Esophagus squamous epithelium (tissue), 5 donors: ENCODE measurements at regions not wholly inside any gene's neighbourhood (a gene's known extent, or its start where the extent isn't known, plus 50 kb on each side); places are given as distances from the start of the nearest gene placed in this dataset.

ENCODE experiments used
- DNase-seq: peaks from one replicate; lab custom pipeline; 2025; lab: John Stamatoyannopoulos, UW
- H3K27ac ChIP-seq, 4 donors: fragments of 200-600 bp; sonication (generic); one replicate each; pipeline ENCODE4 v1.5.1; 2016 to 2019; ENCODE audit warnings: mild to moderate bottlenecking in 1 of 4
- H3K27me3 ChIP-seq, 4 donors: fragments of 200-600 bp; sonication (generic); 1 replicate in 3 of 4; 2 replicates in 1 of 4; pipeline versions ENCODE4 v1.5.1 to v1.6.0; 2017 to 2021; ENCODE audit warnings: antibody characterized with exemption in 1 of 4
- H3K36me3 ChIP-seq, 3 donors: fragments of 200-600 bp; sonication (generic); one replicate each; pipeline ENCODE4 v1.5.1; 2016 to 2019
- H3K4me1 ChIP-seq, 3 donors: fragments of 200-600 bp; sonication (generic); one replicate each; pipeline ENCODE4 v1.5.1; 2017 to 2019
- H3K4me3 ChIP-seq, 4 donors: fragments of 200-600 bp; sonication (generic); 1 replicate in 3 of 4; 2 replicates in 1 of 4; pipeline ENCODE4 v1.5.1; 2016 to 2019; ENCODE audit warnings: mild to moderate bottlenecking in 2 of 4, moderate library complexity in 1 of 4
- H3K9me3 ChIP-seq, 3 donors: fragments of 200-600 bp; sonication (generic); one replicate each; pipeline ENCODE4 v1.5.1; 2016 to 2019
- POLR2A ChIP-seq, 4 donors: fragments of 450-650 bp; IDR thresholded peaks; one replicate each; pipeline ENCODE4 v1.6.1; 2017; ENCODE audit warnings: antibody characterized with exemption in 4 of 4, mild to moderate bottlenecking in 4 of 4, moderate library complexity in 3 of 4
- WGBS, 2 donors: methylation state at CpG; one replicate each; pipeline ENCODE4 v1.1.5; 2018; 5-methylcytosine and 5-hydroxymethylcytosine counted together
- intact Hi-C: fragments of 100-400 bp; cut with DNase I; formaldehyde crosslinking; loops from one replicate; pipeline ENCODE4 v1.15.0; 2022
- TF ChIP-seq, protein P1 (sequence below), 6 experiments: fragments of 450-650 bp in 4 of 6; fragments of 200-600 bp in 2 of 6; sonication (generic) in 2 of 6; IDR thresholded peaks; one replicate each; pipeline ENCODE4 v1.5.1; 2016 to 2019; ENCODE audit warnings: antibody characterized with exemption in 6 of 6, mild to moderate bottlenecking in 4 of 6, moderate library complexity in 4 of 6
- donor health status: DM: yes; HTN: yes; CAD: no.

GRCh38 chr10:88127269-88127668 is 263.8 kb downstream of the PTEN start:
- no peaks in the 10 kb centered on the region for H3K27me3 ChIP-seq
- no peak for DNase-seq
- intact Hi-C loops: no loop called here
- no peak overlapping the region for H3K4me3 ChIP-seq
- H3K36me3 ChIP-seq: no peaks in the 10 kb centered on the region
- no peaks in the 10 kb centered on the region for H3K9me3 ChIP-seq
- 67 to 81% methylated on average over 2 of the region's 2 CpGs for WGBS, 2 donors
- TF ChIP-seq, protein P1, sequence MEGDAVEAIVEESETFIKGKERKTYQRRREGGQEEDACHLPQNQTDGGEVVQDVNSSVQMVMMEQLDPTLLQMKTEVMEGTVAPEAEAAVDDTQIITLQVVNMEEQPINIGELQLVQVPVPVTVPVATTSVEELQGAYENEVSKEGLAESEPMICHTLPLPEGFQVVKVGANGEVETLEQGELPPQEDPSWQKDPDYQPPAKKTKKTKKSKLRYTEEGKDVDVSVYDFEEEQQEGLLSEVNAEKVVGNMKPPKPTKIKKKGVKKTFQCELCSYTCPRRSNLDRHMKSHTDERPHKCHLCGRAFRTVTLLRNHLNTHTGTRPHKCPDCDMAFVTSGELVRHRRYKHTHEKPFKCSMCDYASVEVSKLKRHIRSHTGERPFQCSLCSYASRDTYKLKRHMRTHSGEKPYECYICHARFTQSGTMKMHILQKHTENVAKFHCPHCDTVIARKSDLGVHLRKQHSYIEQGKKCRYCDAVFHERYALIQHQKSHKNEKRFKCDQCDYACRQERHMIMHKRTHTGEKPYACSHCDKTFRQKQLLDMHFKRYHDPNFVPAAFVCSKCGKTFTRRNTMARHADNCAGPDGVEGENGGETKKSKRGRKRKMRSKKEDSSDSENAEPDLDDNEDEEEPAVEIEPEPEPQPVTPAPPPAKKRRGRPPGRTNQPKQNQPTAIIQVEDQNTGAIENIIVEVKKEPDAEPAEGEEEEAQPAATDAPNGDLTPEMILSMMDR (IDR thresholded peaks at IDR 0.05): no peak
- TF ChIP-seq POLR2A (IDR thresholded peaks at IDR 0.05): no peak
- H3K27ac ChIP-seq: no peak overlapping the region
- H3K4me1 ChIP-seq: peaks cover 0 to 20% (median 0%) of the 10 kb centered on the region in 3 donors

DNA sequence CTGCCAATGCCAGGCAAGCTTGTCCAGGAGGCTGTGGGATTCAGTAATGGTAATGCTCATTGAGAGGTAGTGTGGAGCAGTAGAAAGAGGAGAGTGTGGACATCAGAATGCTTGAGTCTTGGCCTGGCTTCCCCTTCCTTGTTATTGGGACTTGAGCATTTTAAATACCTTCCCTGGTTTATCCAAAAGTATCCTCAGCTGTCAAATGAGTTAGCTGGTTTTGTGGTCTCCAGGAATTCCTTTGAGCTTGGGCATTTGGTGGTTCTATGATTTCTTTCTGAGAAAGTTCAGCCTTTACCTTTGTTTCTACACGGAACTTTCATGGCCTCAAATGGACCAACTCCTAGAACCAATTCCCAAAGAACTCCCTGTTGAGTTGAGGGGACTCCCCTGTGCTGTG is 264.3 kb downstream of the PTEN start:
- intact Hi-C loops: no loop called here
- WGBS, 2 donors: 88 to 92% methylated on average over 1 of the region's 1 CpG
- H3K9me3 ChIP-seq: no peaks in the 10 kb centered on the region
- no peaks in the 10 kb centered on the region for H3K36me3 ChIP-seq
- TF ChIP-seq POLR2A (IDR thresholded peaks at IDR 0.05): no peak
- TF ChIP-seq, protein P1 (IDR thresholded peaks at IDR 0.05): no peak
- no peak overlapping the region for H3K4me3 ChIP-seq
- H3K4me1 ChIP-seq: peaks cover 0 to 25% (median 0%) of the 10 kb centered on the region in 3 donors
- no peak for DNase-seq
- no peaks in the 10 kb centered on the region for H3K27me3 ChIP-seq
- H3K27ac ChIP-seq: no peak overlapping the region

DNA sequence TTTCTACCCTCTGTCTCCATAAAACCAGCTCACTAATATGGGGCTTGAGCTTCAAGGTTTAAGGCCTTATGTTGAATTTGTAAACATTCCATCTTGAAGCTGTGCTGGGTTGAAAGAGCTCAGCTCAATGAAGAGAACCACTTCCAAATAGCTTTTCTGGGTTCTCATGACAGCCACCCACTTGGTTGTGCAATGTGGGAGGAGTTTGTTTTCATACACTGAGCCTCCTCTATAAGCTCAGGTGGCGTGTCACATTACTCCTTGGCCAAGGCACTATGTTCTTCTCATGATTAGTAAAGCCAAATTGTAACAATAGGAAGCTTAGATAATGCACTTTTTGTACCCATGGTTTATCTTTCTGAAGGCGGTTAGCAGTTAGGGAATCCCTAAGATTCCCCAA is 265.6 kb downstream of the PTEN start:
- no peak overlapping the region for H3K4me3 ChIP-seq
- TF ChIP-seq POLR2A (IDR thresholded peaks at IDR 0.05): no peak
- TF ChIP-seq, protein P1 (IDR thresholded peaks at IDR 0.05): no peak
- WGBS, 2 donors: 41 to 65% methylated on average over 2 of the region's 2 CpGs
- H3K27me3 ChIP-seq: no peaks in the 10 kb centered on the region
- no peaks in the 10 kb centered on the region for H3K36me3 ChIP-seq
- DNase-seq: no peak
- H3K9me3 ChIP-seq: no peaks in the 10 kb centered on the region
- no peak overlapping the region for H3K27ac ChIP-seq
- intact Hi-C loops: no loop called here
- H3K4me1 ChIP-seq: peaks cover 0 to 25% (median 0%) of the 10 kb centered on the region in 3 donors

- Histone ChIP-seq H3K27ac (peak overlapping the region in 3 of 4 donors; percentile 27 to 65 (median 48)), H3K4me3 (no peak overlapping the region), H3K4me1 (peaks cover 0 to 25% (median 0%) of the 10 kb centered on the region in 3 donors), H3K36me3 (no peaks in the 10 kb centered on the region), H3K27me3 (no peaks in the 10 kb centered on the region), H3K9me3 (no peaks in the 10 kb centered on the region)
- DNase-seq: no peak
- WGBS, 2 donors: 67 to 83% methylated on average over 1 of the region's 1 CpG
- TF ChIP-seq, protein P1 (IDR thresholded peaks at IDR 0.05): no peak
- no peak for TF ChIP-seq POLR2A (IDR thresholded peaks at IDR 0.05)
- intact Hi-C loops: no loop called here
Observed at GRCh38 chr10:88130912-88131311, 267.5 kb downstream of the PTEN start.

DNA sequence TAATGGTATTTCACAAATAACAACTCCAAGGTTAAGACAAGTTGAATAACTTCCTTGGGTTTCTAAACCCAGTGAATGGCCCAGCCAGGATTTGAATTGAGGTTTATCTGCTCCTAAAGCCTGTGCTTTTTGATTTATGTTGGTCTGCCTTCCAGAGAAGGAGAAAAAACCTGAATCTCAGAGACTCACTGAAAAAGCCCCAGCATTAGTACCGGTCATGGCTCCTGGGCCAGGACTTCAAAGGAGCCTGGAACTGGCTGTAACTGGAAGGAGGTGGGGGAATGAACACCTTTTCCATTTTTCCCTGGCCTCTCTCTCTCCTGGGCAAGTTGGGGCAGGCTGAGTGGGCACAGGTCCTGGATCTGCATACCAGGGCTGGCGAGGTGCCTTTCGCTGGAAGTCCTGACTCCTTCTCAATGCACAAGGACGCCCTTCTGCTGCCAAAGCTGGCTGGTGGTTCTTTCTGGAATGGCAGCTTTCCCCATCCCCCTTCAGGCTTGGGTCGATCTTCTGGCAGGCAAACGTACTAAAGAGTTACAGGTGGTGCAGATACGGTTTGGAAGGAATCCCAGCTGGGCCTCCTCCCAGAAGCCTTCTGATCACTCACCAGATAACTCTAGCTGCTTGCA is 268.2 kb downstream of the PTEN start:
- intact Hi-C loops: no loop called here
- no peak for TF ChIP-seq POLR2A (IDR thresholded peaks at IDR 0.05)
- TF ChIP-seq, protein P1 (IDR thresholded peaks at IDR 0.05): peak in 5 of 6 experiments; percentile 10 to 72 (median 47)
- Histone ChIP-seq H3K27ac (peak overlapping the region in 3 of 4 donors; percentile 39 to 65 (median 48)), H3K9me3 (no peaks in the 10 kb centered on the region), H3K4me3 (no peak overlapping the region), H3K27me3 (no peaks in the 10 kb centered on the region), H3K4me1 (peaks cover 0 to 25% (median 0%) of the 10 kb centered on the region in 3 donors), H3K36me3 (no peaks in the 10 kb centered on the region)
- WGBS, 2 donors: 19 to 50% methylated on average over 5 to 6 of the region's 7 CpGs
- no peak for DNase-seq
